ENCODE measurements at regions not wholly inside any gene's neighbourhood (a gene's known extent, or its start where the extent isn't known, plus 50 kb on each side); places are given as distances from the start of the nearest gene placed in this dataset.

DNA sequence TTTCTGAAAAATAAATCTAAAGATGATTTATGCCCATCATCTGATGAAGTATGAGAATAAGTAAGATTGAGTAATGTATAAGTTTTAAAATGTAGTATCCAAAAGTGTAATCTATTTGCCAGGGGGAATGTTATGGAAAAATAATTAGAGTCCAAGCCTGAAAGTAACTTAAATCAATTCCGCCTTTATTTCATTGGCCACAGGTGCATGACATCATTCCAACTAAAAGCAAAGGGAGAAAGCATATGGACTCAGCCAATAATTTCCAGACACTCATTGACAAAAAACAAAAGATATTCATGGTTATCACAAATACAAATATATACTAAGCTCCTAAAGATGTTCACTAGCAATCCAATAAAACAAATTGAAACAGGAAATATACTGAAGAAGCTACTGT lies 752.6 kb upstream of the TMEFF2 start:
- TF ChIP-seq POLR2AphosphoS5 (IDR thresholded peaks at IDR 0.05; ENCODE audit: low read depth, low read length) = no peak
- TF ChIP-seq POLR2A (IDR thresholded peaks at IDR 0.05; ENCODE audit: low read depth, low read length) = no peak
- TF ChIP-seq TAF1 (IDR thresholded peaks at IDR 0.05; ENCODE audit: borderline replicate concordance, low read depth, low read length) = no peak

Measured in GM12892 (cell line).